ENCODE measurements at regions not wholly inside any gene's neighbourhood (a gene's known extent, or its start where the extent isn't known, plus 50 kb on each side); places are given as distances from the start of the nearest gene placed in this dataset.

- no peak for TF ChIP-seq EZH2 (IDR thresholded peaks at IDR 0.05; ENCODE audit: borderline replicate concordance, insufficient read depth, low read length, poor library complexity, severe bottlenecking)
- TF ChIP-seq CTCF (IDR thresholded peaks at IDR 0.05; ENCODE audit: poor library complexity, severe bottlenecking) = no peak
- TF ChIP-seq REST (IDR thresholded peaks at IDR 0.05; ENCODE audit: borderline replicate concordance) = no peak
- TF ChIP-seq POLR2AphosphoS5 (IDR thresholded peaks at IDR 0.05) = no peak
- no peak for TF ChIP-seq EP300 (conservative IDR thresholded peaks at IDR 0.05; ENCODE audit: poor library complexity, severe bottlenecking)
- TF ChIP-seq SMC3 (conservative IDR thresholded peaks at IDR 0.05; ENCODE audit: poor library complexity) = no peak
These were observed 302.7 kb upstream of the MGAT5 start for GRCh38 chr2:133951209-133951608.
